Breast epithelium (tissue), 3 donors: ENCODE measurements at regions not wholly inside any gene's neighbourhood (a gene's known extent, or its start where the extent isn't known, plus 50 kb on each side); places are given as distances from the start of the nearest gene placed in this dataset.

Experiments
- POLR2A ChIP-seq: fragments of 450-650 bp; IDR thresholded peaks from one replicate; pipeline ENCODE4 v1.6.1; 2016; ENCODE audit warnings: antibody characterized with exemption, mild to moderate bottlenecking, moderate library complexity
- POLR2AphosphoS5 ChIP-seq, 3 donors: sonication (generic); formaldehyde crosslinking; IDR thresholded peaks; one replicate each; pipeline ENCODE4 v1.6.1; 2017; ENCODE audit warnings: antibody characterized with exemption in 3 of 3
- TF ChIP-seq, protein P1 (sequence below), 3 donors: fragments of 450-650 bp; IDR thresholded peaks; one replicate each; pipeline ENCODE4 v1.5.1; 2016 to 2017; ENCODE audit warnings: antibody characterized with exemption in 3 of 3, mild to moderate bottlenecking in 3 of 3, moderate library complexity in 3 of 3

DNA sequence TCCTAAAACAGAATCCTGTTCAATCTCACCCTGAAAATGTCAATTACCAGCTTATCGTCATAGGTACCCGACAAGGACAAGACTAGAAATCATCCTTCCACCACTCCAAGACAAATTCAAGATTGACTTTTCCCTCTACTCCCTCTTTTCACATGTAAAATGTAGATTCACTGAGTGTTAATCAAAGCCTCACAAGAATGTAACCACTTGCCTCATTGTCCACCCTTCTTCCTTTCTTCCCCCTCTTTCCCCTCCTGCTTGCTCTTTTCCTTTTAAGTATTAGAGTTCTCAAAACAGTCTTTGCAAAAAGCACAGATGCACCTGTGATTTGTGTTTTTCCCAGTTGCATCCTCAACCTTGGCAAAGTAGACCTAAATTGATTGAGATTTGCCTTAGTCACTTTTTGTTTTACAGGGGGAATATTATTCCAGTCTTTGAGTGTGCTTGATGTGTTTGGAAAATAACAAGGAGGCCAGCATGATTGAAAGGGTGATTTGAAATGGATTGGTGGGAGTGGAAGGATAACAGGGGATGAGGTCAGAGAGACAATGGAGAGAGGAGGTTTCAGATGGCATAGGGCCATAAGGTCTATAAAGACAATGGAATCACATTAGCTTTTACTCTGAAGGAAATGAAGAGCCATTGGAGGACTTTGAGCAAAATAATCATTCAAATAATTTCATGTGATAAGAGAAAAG, 231.3 kb upstream of the TYRP1 start:
- TF ChIP-seq, protein P1, sequence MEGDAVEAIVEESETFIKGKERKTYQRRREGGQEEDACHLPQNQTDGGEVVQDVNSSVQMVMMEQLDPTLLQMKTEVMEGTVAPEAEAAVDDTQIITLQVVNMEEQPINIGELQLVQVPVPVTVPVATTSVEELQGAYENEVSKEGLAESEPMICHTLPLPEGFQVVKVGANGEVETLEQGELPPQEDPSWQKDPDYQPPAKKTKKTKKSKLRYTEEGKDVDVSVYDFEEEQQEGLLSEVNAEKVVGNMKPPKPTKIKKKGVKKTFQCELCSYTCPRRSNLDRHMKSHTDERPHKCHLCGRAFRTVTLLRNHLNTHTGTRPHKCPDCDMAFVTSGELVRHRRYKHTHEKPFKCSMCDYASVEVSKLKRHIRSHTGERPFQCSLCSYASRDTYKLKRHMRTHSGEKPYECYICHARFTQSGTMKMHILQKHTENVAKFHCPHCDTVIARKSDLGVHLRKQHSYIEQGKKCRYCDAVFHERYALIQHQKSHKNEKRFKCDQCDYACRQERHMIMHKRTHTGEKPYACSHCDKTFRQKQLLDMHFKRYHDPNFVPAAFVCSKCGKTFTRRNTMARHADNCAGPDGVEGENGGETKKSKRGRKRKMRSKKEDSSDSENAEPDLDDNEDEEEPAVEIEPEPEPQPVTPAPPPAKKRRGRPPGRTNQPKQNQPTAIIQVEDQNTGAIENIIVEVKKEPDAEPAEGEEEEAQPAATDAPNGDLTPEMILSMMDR (IDR thresholded peaks at IDR 0.05) = no peak
- no peak for TF ChIP-seq POLR2A
- no peak for TF ChIP-seq POLR2AphosphoS5 (IDR thresholded peaks at IDR 0.05)
